BJ (cell line): ENCODE measurements at regions not wholly inside any gene's neighbourhood (a gene's known extent, or its start where the extent isn't known, plus 50 kb on each side); places are given as distances from the start of the nearest gene placed in this dataset.

Experiments used
- CTCF ChIA-PET: fragments of 350-600 bp; formaldehyde crosslinking; extraction: SDS; loops from one replicate; lab custom pipeline; 2021; ENCODE audit warnings: antibody characterized with exemption, inconsistent platforms; lab: Yijun Ruan, JAX
- POLR2A ChIA-PET: fragments of 300-600 bp; sonication (Branson Sonifier 250); formaldehyde crosslinking; extraction: SDS; loops from one replicate; lab custom pipeline; 2021; ENCODE audit warnings: antibody characterized with exemption; lab: Charles Lee
- DNase-seq: peaks from one replicate; pipeline ENCODE4 v3.0.0-alpha.2; 2011; ENCODE audit warnings: low read depth
- H3K27me3 ChIP-seq: 2 replicates; pipeline ENCODE4 v1.6.0; 2011; ENCODE audit warnings: low read length; ENCODE audit not compliant: control insufficient read depth, insufficient read depth
- H3K36me3 ChIP-seq: 2 replicates; pipeline ENCODE4 v1.5.1; 2011; ENCODE audit warnings: low read length; ENCODE audit not compliant: control insufficient read depth, insufficient read depth
- H3K4me3 ChIP-seq: 2 replicates; pipeline ENCODE4 v1.5.1; 2011; ENCODE audit warnings: low read depth, mild to moderate bottlenecking, control low read depth, low read length
- CTCF ChIP-seq: IDR thresholded peaks from 2 replicates; pipeline ENCODE4 v1.5.1; 2011; ENCODE audit warnings: low read depth, mild to moderate bottlenecking, control low read depth, inconsistent platforms, low read length, moderate library complexity; ENCODE audit not compliant: insufficient read depth

GRCh38 chr6:128827675-128828464, 55.1 kb upstream of the LAMA2 start:
- ChIA-PET CTCF (interaction anchor here (0.8 kb wide), 1 partner anchor 20 kb away, joined by 3 read pairs; no protein-coding TSS in a partner anchor), POLR2A (no interaction called here)
- H3K4me3 ChIP-seq: no peak overlapping the region
- H3K36me3 ChIP-seq: no peaks in the 10 kb centered on the region
- no peak for TF ChIP-seq CTCF
- DNase-seq: no peak
- H3K27me3 ChIP-seq: no peaks in the 10 kb centered on the region

- ChIA-PET POLR2A (no interaction called here), CTCF (no interaction called here)
Measured at GRCh38 chr6:128826606-128827005, 56.3 kb upstream of the LAMA2 start.

GRCh38 chr6:128822271-128822670, 60.7 kb upstream of the LAMA2 start:
- Histone ChIP-seq H3K4me3 (no peak overlapping the region), H3K36me3 (no peaks in the 10 kb centered on the region), H3K27me3 (no peaks in the 10 kb centered on the region)
- POLR2A ChIA-PET: no interaction called here
- DNase-seq: no peak
- no peak for TF ChIP-seq CTCF
- CTCF ChIA-PET: no interaction called here

More at GRCh38 chr6:128826606-128827005, 56.3 kb upstream of the LAMA2 start:
- Histone ChIP-seq H3K27me3 (no peaks in the 10 kb centered on the region), H3K36me3 (no peaks in the 10 kb centered on the region), H3K4me3 (no peak overlapping the region)
- no peak for TF ChIP-seq CTCF
- no peak for DNase-seq

GRCh38 chr6:128821116-128821515, 61.8 kb upstream of the LAMA2 start:
- no peaks in the 10 kb centered on the region for H3K36me3 ChIP-seq
- H3K4me3 ChIP-seq: no peak overlapping the region
- POLR2A ChIA-PET: no interaction called here
- H3K27me3 ChIP-seq: no peaks in the 10 kb centered on the region
- CTCF ChIA-PET: no interaction called here
- no peak for DNase-seq
- no peak for TF ChIP-seq CTCF

- H3K36me3 ChIP-seq: no peaks in the 10 kb centered on the region
- no peak for DNase-seq
- TF ChIP-seq CTCF: no peak
- H3K27me3 ChIP-seq: no peaks in the 10 kb centered on the region
- no peak overlapping the region for H3K4me3 ChIP-seq
- ChIA-PET CTCF (interaction anchor here (0.9 to 2.1 kb wide), 5 partner anchors 19 to 562 kb away, joined by 3 to 17 read pairs (median 3); no protein-coding TSS in a partner anchor), POLR2A (no interaction called here)
Measured at GRCh38 chr6:128808856-128809255, 74.1 kb upstream of the LAMA2 start.
